Ishikawa (cell line): ENCODE measurements at regions not wholly inside any gene's neighbourhood (a gene's known extent, or its start where the extent isn't known, plus 50 kb on each side); places are given as distances from the start of the nearest gene placed in this dataset.

Experiments
- CEBPB ChIP-seq: IDR thresholded peaks from 2 replicates; pipeline ENCODE4 v1.6.1; 2012
- CREB1 ChIP-seq: IDR thresholded peaks from 2 replicates; pipeline ENCODE4 v1.6.1; 2012; ENCODE audit warnings: low read depth
- TAF1 ChIP-seq: IDR thresholded peaks from 2 replicates; pipeline ENCODE4 v1.6.1; 2012; ENCODE audit warnings: low read depth, mild to moderate bottlenecking
- YY1 ChIP-seq: IDR thresholded peaks from 2 replicates; pipeline ENCODE4 v1.6.1; 2012; ENCODE audit warnings: low read depth

DNA sequence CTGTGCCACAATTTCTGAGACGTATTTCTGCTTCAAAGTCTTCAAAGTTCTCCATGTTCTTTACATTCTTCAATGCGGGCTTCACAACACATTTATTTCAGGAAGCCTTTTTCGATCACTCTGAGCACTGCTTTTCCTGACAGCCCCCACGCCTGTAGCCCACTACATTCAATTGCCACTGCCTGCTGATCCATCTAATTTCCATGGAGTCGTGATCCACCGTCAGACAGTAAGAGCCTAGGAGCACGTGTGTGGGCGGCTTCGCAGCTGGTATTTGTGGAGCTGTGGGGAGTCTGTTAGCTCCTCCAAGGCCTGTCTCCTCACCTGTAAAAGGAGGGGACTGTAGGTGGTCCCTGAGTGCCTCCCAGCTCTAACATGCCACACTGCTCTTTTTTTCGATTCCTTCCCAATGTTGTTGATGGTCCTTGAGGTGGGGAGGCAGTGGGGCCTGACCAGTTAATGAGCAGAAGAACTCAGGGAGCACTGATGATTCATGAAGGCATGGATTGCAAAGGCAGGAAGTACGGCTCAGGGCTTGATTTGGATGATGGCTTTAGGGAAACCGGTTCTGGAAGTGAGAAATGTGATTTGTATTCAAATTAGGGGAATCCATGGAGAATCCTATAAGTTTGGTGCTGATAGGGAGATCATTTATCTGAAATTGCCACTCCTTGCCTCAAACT lies 401.1 kb upstream of the PODXL start:
- TF ChIP-seq TAF1 (no peak), YY1 (no peak), CREB1 (no peak), CEBPB (no peak)
